Left lobe of liver (tissue), 2 donors: ENCODE measurements at regions not wholly inside any gene's neighbourhood (a gene's known extent, or its start where the extent isn't known, plus 50 kb on each side); places are given as distances from the start of the nearest gene placed in this dataset.
A peak's percentile ranks its signal among the peaks of the same experiment; 100 is the strongest.
"Not testable (repeated sequence)": the region's sequence is repeated elsewhere in the genome, so short reads cannot be mapped to it uniquely, and the experiment has no call there.

Source experiments
- ATAC-seq: fragments of 200-7000 bp; cut with Tn5 transposase; one replicate; pipeline ENCODE4 v1.9.1; 2020; ENCODE audit warnings: mild to moderate bottlenecking, moderate library complexity
- DNase-seq: peaks from one replicate; pipeline ENCODE4 v3.0.0-alpha.2; 2020; ENCODE audit warnings: low spot score
- donor health status: DM: no; HTN: no; CAD: no; lungs with moderate emphysema.
- donor health status: DM: no; HTN: yes; CAD: no.

GRCh38 chr10:64765498-64765897 is 1244.3 kb downstream of the REEP3 start:
- ATAC-seq = peak; percentile 13
- no peak for DNase-seq

GRCh38 chr10:64771253-64772050 is 1250.3 kb downstream of the REEP3 start:
- ATAC-seq = no peak
- DNase-seq = no peak

GRCh38 chr10:64773357-64773756 is 1252.2 kb downstream of the REEP3 start:
- ATAC-seq = no peak

DNA sequence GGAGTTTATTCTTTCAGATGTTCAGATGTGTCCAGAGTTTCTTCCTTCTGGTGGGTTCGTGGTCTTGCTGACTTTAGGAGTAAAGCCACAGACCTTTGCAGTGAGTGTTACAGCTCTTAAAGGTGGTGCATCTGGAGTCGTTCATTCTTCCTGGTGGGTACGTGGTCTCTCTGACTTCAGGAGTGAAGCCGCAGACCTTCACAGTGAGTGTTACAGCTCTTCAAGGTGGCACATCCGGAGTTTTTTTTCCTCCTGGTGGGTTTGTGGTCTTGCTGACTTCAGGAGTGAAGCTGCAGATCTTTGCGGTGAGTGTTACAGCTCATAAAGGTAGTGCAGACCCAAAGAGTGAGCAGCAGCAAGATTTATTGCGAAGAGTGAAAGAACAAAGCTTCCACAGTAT is 1263.2 kb downstream of the REEP3 start:
- ATAC-seq, DNase-seq: not testable (repeated sequence)

More at GRCh38 chr10:64773357-64773756, 1252.2 kb downstream of the REEP3 start:
- no peak for DNase-seq

- ATAC-seq (no peak), DNase-seq (no peak)
These were observed 1264.6 kb downstream of the REEP3 start for GRCh38 chr10:64785816-64786215.

- DNase-seq (no peak), ATAC-seq (no peak)
These were observed 1265.8 kb downstream of the REEP3 start for GRCh38 chr10:64786989-64787388.

DNA sequence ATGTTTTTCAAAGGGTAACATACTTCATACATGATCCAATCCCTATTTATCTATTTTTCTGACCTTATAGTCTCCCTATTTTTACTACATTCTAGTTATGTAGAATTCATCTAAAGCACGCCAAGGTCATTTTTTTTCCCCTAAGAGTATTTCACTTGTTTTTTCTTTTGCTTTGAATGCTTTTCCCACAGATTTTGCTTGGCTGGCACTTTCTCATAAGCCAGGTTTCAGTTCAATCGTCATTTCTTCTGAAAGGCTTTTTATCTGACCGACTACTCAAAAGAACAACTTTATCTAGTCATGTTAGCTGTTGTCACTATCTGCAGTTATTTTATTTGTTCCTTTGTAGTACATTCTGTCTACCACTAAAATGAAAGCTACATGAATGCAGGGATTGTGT is 1274.6 kb downstream of the REEP3 start:
- no peak for DNase-seq

DNA sequence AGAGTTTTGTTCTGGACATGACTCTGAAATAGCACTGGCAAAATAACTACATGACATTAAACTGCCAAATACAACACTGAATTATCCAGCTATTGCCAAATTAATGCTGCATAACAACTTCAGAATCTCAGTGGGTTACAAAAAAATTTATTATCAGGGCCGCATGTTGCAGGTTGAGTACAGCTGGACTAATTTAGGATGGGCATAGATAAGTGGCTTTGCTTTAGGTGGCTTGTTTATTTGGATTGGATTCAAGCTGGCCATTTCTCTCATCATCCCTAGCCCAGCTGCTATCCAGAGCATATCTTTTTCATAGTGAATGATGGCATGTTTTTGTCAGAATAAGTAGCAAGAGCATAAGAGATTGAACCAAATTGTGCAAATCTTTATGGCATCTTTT is 1277.1 kb downstream of the REEP3 start:
- no peak for DNase-seq
- no peak for ATAC-seq

More for the DNA sequence above, 1274.6 kb downstream of the REEP3 start:
- ATAC-seq = no peak

- DNase-seq, ATAC-seq: not testable (repeated sequence)
These were observed 1287.0 kb downstream of the REEP3 start for GRCh38 chr10:64808233-64808632.

DNA sequence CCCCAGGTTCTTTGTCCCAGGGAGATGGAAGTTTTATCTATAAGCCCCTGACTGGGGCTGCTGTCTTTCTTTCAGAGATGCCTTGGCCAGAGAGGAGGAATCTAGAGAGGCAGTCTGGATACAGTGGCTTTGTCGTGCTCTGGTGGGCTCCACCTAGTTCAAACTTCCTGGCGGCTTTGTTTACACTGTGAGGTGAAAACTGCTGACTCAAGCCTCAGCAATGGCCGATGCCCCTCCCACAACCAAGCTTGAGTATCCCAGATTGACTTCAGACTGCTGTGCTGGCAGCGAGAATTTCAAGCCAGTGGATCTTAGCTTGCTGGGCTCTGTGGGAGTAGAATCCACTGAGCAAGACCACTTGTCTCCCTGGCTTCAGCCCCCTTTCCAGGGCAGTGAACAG is 1288.8 kb downstream of the REEP3 start:
- ATAC-seq = not testable (repeated sequence)

DNA sequence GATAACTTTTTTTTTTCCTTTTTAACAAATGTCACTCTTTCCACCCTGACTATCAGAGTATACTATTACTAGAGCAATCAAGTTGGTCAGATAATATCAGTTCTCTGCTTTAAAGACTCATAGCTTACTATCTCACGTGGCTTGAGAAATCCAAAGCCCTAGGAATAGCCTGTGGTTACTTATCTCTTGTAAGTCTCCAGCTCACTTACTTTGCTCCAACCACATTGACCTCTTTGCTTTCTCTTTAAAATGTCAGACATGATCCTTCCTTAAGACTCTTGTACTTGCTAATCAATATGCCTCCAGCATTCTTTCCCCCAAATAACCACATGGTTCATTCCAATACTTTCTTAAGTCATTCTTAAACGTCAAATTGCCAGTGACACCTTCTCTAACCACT is 1292.2 kb downstream of the REEP3 start:
- no peak for ATAC-seq
- DNase-seq = no peak

More for the DNA sequence above, 1288.8 kb downstream of the REEP3 start:
- DNase-seq = not testable (repeated sequence)

GRCh38 chr10:64814201-64814600 is 1293.0 kb downstream of the REEP3 start:
- ATAC-seq = no peak
- DNase-seq = no peak

GRCh38 chr10:64829888-64830412 is 1308.7 kb downstream of the REEP3 start:
- DNase-seq = no peak
- ATAC-seq = no peak

- no peak for ATAC-seq
- DNase-seq = no peak
These were observed 1309.7 kb downstream of the REEP3 start for GRCh38 chr10:64830869-64831268.

GRCh38 chr10:64840341-64840740 is 1319.1 kb downstream of the REEP3 start:
- ATAC-seq (no peak), DNase-seq (no peak)

DNA sequence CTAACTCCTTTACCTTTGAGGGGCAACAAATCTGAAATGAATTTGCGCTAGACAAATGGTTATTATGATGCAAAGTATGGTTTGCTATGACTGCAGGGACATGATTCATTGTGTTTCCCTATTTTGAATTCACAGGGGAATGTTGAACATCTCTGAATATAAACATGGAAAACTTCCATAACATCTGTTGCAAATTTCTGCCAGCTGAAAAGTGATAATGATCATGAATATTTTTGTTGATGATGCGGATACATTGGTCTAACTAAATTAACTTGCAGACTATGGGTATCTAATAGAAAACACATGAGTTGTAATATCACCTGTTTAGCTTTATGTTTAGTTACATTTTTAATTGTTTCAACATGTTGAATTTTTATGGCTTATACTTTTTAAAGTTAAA is 1325.5 kb downstream of the REEP3 start:
- ATAC-seq (no peak), DNase-seq (no peak)

DNA sequence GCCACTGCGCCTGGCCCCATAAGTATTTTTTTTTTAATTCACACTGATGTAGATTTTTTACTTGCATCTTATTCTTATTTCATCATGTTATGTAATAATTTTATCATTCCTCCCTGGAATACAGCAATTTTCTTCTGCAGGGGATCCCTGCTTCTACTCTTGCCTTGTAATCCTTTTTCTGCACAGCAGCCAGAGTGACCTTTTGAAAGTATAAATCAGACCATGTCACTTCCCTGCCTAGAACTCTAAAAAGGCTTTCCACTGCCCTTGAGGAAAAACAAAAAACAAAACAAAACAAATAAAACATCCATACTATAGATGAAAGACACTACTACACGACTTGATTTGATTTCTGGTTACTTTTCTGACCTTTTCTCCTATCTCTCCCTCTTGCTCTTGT is 1334.7 kb downstream of the REEP3 start:
- DNase-seq (no peak), ATAC-seq (no peak)

- DNase-seq = no peak
- no peak for ATAC-seq
These were observed 1338.7 kb downstream of the REEP3 start for GRCh38 chr10:64859911-64860310.

- ATAC-seq (no peak), DNase-seq (no peak)
These were observed 1342.6 kb downstream of the REEP3 start for GRCh38 chr10:64863836-64864235.

- no peak for DNase-seq
These were observed 1346.3 kb downstream of the REEP3 start for GRCh38 chr10:64867501-64867962.

GRCh38 chr10:64873088-64873487 is 1351.9 kb downstream of the REEP3 start:
- ATAC-seq (no peak), DNase-seq (no peak)

More at GRCh38 chr10:64867501-64867962, 1346.3 kb downstream of the REEP3 start:
- ATAC-seq = no peak

- DNase-seq = no peak
These were observed 1352.8 kb downstream of the REEP3 start for GRCh38 chr10:64873959-64874358.

More at GRCh38 chr10:64873959-64874358, 1352.8 kb downstream of the REEP3 start:
- no peak for ATAC-seq
